ENCODE measurements at regions not wholly inside any gene's neighbourhood (a gene's known extent, or its start where the extent isn't known, plus 50 kb on each side); places are given as distances from the start of the nearest gene placed in this dataset.

DNA sequence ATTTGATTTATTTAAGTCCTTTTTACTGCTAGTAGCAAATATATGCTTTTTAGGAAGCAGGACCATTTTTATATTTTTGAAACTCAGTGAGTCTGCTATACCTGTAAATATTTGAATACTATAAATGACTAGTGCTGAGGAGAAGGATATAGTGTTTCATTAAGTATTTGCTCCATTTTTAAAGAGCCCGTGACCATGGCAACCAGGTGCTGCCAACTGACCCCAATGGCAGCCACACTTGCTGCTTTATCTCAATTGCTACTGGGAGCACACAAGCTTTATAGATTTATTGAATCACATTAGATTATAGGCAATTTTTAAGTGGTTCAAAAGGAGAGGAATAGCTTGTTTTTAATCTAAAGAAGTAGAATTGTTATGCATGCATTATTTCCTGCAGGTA is 142.0 kb downstream of the SCG2 start:
- H3K4me3 ChIP-seq (ENCODE audit: low read depth, low read length): no peak overlapping the region
- no peak for DNase-seq (ENCODE audit: low read depth)
- TF ChIP-seq, protein P1, sequence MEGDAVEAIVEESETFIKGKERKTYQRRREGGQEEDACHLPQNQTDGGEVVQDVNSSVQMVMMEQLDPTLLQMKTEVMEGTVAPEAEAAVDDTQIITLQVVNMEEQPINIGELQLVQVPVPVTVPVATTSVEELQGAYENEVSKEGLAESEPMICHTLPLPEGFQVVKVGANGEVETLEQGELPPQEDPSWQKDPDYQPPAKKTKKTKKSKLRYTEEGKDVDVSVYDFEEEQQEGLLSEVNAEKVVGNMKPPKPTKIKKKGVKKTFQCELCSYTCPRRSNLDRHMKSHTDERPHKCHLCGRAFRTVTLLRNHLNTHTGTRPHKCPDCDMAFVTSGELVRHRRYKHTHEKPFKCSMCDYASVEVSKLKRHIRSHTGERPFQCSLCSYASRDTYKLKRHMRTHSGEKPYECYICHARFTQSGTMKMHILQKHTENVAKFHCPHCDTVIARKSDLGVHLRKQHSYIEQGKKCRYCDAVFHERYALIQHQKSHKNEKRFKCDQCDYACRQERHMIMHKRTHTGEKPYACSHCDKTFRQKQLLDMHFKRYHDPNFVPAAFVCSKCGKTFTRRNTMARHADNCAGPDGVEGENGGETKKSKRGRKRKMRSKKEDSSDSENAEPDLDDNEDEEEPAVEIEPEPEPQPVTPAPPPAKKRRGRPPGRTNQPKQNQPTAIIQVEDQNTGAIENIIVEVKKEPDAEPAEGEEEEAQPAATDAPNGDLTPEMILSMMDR (IDR thresholded peaks at IDR 0.05; ENCODE audit: insufficient read depth, low read depth, low read length, missing control alignments): no peak

DNA sequence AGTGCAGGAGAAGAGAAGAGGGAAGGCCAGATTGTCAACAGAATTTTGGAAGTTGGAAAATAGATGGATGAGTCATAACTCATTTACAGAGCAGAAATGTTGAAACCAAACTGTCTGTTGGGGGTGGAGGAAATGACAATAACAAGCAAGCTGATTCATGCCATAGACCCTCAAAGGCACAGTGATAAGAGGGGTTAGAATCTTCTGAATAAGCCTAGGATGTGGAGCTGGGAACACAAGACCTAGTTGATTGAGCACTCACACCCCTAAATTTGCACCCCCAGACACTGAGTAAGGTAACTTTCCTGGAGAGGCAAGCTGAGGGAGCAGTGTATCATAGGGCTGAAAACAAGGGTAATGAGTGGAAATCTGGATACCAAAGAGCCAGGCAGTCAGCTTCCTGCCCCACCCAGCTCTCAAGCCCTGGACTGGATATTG is 141.4 kb downstream of the SCG2 start:
- TF ChIP-seq, protein P1 (IDR thresholded peaks at IDR 0.05; ENCODE audit: insufficient read depth, low read depth, low read length, missing control alignments): no peak
- H3K4me3 ChIP-seq (ENCODE audit: low read depth, low read length): no peak overlapping the region
- no peak for DNase-seq (ENCODE audit: low read depth)

DNA sequence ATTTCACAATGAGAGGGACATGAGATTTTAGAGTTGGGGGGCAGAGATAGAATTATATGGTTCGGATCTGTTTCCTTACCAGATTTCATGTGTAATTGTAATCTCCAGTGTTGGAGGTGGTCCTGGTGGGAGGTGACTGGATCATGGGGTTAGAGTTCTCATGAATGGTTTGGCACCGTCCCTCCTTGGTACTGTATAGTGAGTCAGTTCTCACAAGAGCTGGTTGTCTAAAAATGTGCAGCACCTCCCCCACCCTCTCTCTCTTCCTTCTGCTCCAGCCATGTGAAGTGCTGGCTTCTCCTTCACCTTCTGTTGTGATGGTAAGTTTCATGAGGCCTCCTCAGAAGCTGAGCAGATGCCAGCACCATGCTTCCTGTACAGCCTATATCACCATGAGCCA is 138.1 kb downstream of the SCG2 start:
- H3K4me3 ChIP-seq (ENCODE audit: low read depth, low read length): no peak overlapping the region
- TF ChIP-seq, protein P1 (IDR thresholded peaks at IDR 0.05; ENCODE audit: insufficient read depth, low read depth, low read length, missing control alignments): no peak
- DNase-seq (ENCODE audit: low read depth): no peak

DNA sequence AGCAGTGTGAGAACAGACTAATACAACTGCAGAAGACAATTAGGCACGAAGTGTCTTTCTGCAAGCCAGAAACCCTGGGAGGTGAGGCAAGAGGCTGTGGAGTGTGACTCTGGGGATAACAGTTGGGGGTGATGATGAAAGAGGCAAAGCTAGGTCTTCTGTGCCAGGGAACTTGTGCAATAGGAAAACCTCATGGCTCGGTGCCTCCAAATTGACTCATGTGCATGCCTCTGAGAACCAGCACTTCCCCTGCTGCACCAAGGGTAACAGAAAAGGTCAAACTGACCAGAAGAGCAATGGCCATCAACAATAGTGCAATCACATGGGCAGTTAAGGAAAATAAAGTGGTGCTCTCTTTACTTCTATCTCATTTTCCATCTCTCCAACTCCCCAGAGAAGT is 136.4 kb downstream of the SCG2 start:
- H3K4me3 ChIP-seq (ENCODE audit: low read depth, low read length): no peak overlapping the region
- DNase-seq (ENCODE audit: low read depth): no peak
- TF ChIP-seq, protein P1 (IDR thresholded peaks at IDR 0.05; ENCODE audit: insufficient read depth, low read depth, low read length, missing control alignments): no peak

DNA sequence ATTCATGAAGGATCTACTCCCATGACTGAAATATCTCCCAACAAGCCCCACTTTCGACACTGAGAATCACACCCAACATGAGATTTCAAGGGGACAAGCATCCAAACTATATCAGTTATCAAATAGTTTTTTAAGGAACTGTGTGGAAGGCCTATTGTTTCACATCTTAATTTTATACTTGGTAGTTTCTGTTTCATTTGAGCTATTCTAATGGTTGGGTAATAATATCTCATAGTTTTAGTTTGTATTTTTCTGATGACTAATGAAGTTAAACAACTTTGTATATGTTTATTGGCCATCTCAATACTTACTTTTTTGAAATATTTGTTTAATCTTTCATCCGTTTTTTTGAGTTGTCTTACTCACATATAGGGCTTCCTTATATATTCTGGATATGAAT is 135.0 kb downstream of the SCG2 start:
- TF ChIP-seq, protein P1 (IDR thresholded peaks at IDR 0.05; ENCODE audit: insufficient read depth, low read depth, low read length, missing control alignments): no peak
- H3K4me3 ChIP-seq (ENCODE audit: low read depth, low read length): no peak overlapping the region
- DNase-seq (ENCODE audit: low read depth): no peak

DNA sequence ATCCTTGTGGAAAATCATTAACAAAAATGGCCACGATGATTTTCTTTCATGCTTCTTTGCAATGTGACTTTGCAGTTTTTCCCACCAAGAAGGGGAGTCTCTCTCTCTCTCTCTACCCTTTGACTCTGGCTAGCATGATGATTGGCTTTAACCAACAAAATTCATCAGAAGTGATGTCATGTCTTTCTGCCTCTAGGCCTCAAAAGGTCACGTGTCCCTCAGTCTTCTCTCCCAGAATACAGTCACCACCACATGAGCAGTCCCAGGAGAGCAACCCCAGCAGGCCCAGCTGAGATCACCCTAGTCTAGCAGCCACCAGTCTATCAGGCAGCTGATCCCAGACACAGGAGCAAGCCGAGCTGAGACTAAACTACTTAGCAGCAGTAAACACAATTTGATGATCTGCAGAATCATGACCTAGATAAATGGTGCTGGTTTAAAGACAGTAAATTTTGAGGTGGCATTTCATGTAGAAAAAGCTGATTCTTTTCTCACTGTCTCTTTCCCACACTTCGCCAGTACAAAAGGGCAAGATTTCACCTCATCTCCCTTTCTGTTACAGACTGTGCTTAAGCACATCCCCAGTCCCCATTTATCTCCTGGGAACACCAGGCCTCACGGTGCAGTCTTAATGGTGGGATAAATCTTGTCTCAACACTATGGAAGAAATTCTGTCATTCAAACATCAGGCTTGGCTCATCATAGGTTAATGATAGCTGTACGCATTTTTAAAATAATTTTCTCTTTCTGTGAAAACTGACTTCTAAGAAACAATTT is 132.7 kb downstream of the SCG2 start:
- TF ChIP-seq, protein P1 (IDR thresholded peaks at IDR 0.05; ENCODE audit: insufficient read depth, low read depth, low read length, missing control alignments): no peak
- H3K4me3 ChIP-seq (ENCODE audit: low read depth, low read length): no peak overlapping the region
- DNase-seq (ENCODE audit: low read depth): no peak

DNA sequence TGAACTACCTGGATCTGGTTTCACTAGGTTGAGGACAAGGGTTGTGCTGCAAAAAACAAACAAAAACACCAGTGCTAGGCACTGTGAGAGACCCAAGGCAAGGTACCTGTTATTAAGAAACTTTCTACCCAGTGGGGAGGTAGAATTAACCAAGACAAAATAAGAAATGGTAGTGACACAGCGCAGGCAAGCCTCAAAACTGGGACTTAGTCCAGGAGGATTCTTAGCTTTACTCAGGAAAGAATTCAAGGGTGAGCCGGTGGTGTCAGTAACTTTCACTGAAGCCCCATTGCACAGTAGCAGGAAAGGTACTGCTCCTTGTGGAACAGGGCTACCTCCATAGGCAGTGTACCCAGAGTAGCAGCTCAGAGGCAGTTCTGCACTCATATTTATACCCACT is 131.6 kb downstream of the SCG2 start:
- no peak overlapping the region for H3K4me3 ChIP-seq (ENCODE audit: low read depth, low read length)
- DNase-seq (ENCODE audit: low read depth): no peak
- TF ChIP-seq, protein P1 (IDR thresholded peaks at IDR 0.05; ENCODE audit: insufficient read depth, low read depth, low read length, missing control alignments): no peak
